Fibroblast of villous mesenchyme (primary cell): ENCODE measurements at regions not wholly inside any gene's neighbourhood (a gene's known extent, or its start where the extent isn't known, plus 50 kb on each side); places are given as distances from the start of the nearest gene placed in this dataset.

Source experiments
- DNase-seq: peaks from one replicate; pipeline ENCODE4 v3.0.0-alpha.2; 2010; ENCODE audit warnings: low read depth
- H3K4me3 ChIP-seq: 2 replicates; pipeline ENCODE4 v1.5.1; 2011; ENCODE audit warnings: low read depth, mild to moderate bottlenecking, low read length
- CTCF ChIP-seq: IDR thresholded peaks from 2 replicates; pipeline ENCODE4 v1.5.1; 2012; ENCODE audit warnings: low read depth, mild to moderate bottlenecking, low read length; ENCODE audit not compliant: insufficient read depth

GRCh38 chr11:44404301-44404700, 94.4 kb upstream of the ALX4 start:
- no peak for DNase-seq
- no peak overlapping the region for H3K4me3 ChIP-seq
- TF ChIP-seq CTCF: no peak

GRCh38 chr11:44404736-44405395, 94.9 kb upstream of the ALX4 start:
- H3K4me3 ChIP-seq: no peak overlapping the region
- no peak for TF ChIP-seq CTCF
- no peak for DNase-seq

DNA sequence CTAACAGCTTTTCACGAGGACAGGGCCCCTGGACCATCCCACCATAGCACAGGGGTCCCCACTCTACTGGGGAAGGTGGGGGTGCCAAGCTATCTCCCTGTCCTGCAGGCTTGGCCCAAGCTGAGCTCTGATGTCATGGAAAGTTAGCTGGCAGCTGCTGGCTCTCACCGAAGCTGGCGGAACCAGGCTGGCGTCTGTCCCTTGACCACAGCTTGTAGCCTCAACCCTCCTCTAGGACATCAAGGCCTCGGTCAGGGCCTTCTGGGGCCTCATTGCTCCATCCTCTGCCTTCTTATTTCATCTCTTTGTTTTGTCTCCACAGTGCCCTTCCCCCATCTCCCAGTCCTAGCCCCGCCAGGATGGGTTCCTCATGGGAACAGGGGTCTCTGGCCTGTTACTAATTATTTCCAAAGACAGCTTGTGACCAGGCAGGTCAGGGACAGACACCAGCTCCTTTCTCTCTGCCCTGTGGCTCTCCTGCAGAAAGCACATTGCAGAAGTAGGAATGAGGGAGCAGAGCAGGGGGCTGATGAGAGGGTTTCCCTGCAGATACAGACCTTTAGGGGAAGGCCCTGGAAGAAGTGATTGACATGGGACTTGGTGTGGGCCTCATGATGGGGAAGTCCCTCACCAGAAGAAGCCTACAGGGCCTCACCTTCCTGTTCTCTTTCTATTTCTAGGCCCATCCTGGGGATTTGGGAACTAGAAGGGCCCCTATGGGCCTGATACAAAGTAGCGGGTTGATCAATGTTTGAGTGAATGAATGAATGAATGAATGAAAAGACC, 97.5 kb upstream of the ALX4 start:
- no peak overlapping the region for H3K4me3 ChIP-seq
- no peak for TF ChIP-seq CTCF
- no peak for DNase-seq

GRCh38 chr11:44408141-44408540, 98.2 kb upstream of the ALX4 start:
- no peak for DNase-seq
- no peak for TF ChIP-seq CTCF
- H3K4me3 ChIP-seq: no peak overlapping the region

DNA sequence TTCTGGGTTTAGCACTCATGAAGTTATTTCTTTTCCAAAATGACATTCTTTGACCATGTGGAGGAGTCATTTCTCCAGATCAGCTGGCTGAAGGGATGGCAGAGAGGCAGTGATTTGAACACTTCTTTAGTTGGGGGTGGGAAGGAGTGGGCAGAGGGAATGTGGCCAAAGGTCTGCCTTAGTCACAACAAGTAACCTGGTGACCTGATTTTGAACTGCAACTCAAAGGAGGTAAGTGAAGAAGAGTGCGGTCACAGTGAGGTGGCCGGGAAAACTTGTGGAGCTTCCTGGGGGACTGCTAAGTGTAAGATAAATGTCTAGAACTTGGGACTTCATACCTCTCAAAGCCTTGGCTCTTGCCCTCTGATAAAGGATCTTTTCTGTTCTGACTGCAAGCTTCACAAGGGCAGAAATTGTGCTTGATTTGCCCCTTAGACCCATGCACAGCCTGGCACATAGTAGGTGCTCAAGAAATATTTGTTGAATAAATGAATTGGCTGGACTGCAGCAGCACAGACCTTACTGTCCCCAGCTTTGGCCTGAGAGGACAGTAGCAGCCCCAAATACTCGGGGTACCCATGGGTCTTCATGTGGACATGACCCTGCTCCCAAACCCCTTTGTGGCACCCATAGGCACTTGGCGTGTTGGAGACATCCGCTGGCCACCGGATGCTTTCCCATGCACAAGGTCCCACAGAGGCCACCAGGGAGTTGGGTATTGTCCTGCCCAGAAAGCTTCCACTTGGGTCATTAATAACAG, 99.0 kb upstream of the ALX4 start:
- no peak for DNase-seq
- no peak overlapping the region for H3K4me3 ChIP-seq
- no peak for TF ChIP-seq CTCF

- TF ChIP-seq CTCF: no peak
- no peak for DNase-seq
- no peak overlapping the region for H3K4me3 ChIP-seq
Measured at GRCh38 chr11:44409558-44410236, 99.8 kb upstream of the ALX4 start.
